ENCODE measurements at regions not wholly inside any gene's neighbourhood (a gene's known extent, or its start where the extent isn't known, plus 50 kb on each side); places are given as distances from the start of the nearest gene placed in this dataset.

DNA sequence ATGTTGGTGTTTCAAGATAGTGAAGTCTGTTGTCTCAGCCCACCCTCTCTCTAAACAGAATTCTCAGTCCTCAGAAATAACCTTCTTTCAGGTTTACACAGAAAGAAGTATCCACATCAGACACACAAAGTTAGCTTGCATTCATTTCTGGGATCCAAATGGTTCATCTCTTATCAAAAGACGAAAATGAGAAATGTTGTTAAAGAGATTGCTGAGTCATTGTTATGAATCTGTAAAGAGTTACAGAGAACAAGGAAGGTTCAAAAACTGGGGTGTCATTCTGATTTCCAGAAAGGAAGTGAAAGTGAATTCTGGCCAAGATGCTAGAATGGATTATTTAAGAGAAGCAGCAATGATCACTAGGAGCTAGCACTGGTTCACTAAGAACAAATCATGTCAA lies 90.5 kb upstream of the ATXN1 start:
- Mint-ChIP-seq H3K4me3 (no peak overlapping the region), H3K27me3 (ENCODE audit: low read depth) (peaks cover 19% of the 10 kb centered on the region), H3K9me3 (ENCODE audit: insufficient read depth) (no peaks in the 10 kb centered on the region), H3K36me3 (ENCODE audit: low read depth) (peaks cover 1% of the 10 kb centered on the region), H3K27ac (no peak overlapping the region), H3K4me1 (ENCODE audit: low read depth) (peaks cover 23% of the 10 kb centered on the region)
- DNase-seq (no peak), ATAC-seq (no peak)
- ChIA-PET POLR2A (no interaction called here), CTCF (interaction anchor here (1.0 kb wide), 1 partner anchor 11 kb away, joined by 3 read pairs; no protein-coding TSS in a partner anchor)

- DNase-seq, result no peak
- Mint-ChIP-seq H3K9me3 (ENCODE audit: insufficient read depth) (no peaks in the 10 kb centered on the region), H3K4me1 (ENCODE audit: low read depth) (peaks cover 23% of the 10 kb centered on the region), H3K27ac (no peak overlapping the region), H3K36me3 (ENCODE audit: low read depth) (peaks cover 1% of the 10 kb centered on the region), H3K27me3 (ENCODE audit: low read depth) (peaks cover 17% of the 10 kb centered on the region), H3K4me3 (no peak overlapping the region)
- ATAC-seq, result no peak
- POLR2A ChIA-PET, result no interaction called here
- CTCF ChIA-PET, result interaction anchor here (1.0 kb wide), 1 partner anchor 11 kb away, joined by 3 read pairs; no protein-coding TSS in a partner anchor
These were observed 89.8 kb upstream of the ATXN1 start for GRCh38 chr6:16851044-16851540.

DNA sequence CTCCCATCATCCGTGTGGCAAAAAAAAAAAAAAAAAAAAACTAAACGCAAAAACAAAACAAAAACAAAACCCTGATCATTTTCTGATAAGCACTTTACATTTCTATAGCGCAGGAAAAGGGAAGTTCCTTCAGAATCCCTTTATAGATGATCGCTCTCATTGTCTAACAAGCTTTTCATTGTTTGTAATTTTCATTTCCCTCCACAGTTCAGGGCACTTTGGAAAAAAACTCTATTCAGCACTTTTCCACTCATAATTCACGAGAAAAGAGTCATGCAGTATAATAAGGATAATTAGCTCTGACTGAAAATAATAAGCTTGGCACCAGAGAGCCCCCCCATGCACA lies 89.4 kb upstream of the ATXN1 start:
- CTCF ChIA-PET, result no interaction called here
- POLR2A ChIA-PET, result no interaction called here
- DNase-seq (no peak), ATAC-seq (no peak)
- peaks cover 16% of the 10 kb centered on the region for H3K27me3 Mint-ChIP-seq (ENCODE audit: low read depth)
- peaks cover 23% of the 10 kb centered on the region for H3K4me1 Mint-ChIP-seq (ENCODE audit: low read depth)
- H3K4me3 Mint-ChIP-seq, result no peak overlapping the region
- H3K36me3 Mint-ChIP-seq (ENCODE audit: low read depth), result peaks cover 1% of the 10 kb centered on the region
- H3K9me3 Mint-ChIP-seq (ENCODE audit: insufficient read depth), result no peaks in the 10 kb centered on the region
- H3K27ac Mint-ChIP-seq, result no peak overlapping the region

GRCh38 chr6:16849988-16850680 lies 88.9 kb upstream of the ATXN1 start:
- no peaks in the 10 kb centered on the region for H3K9me3 Mint-ChIP-seq (ENCODE audit: insufficient read depth)

GRCh38 chr6:16849280-16849987 lies 88.2 kb upstream of the ATXN1 start:
- CTCF ChIA-PET, result interaction anchor here (0.7 to 1.3 kb wide), 3 partner anchors 12 to 518 kb away, joined by 3 to 5 read pairs (median 3); no protein-coding TSS in a partner anchor
- ATAC-seq (no peak), DNase-seq (no peak)
- Mint-ChIP-seq H3K4me3 (no peak overlapping the region), H3K36me3 (ENCODE audit: low read depth) (peaks cover 1% of the 10 kb centered on the region), H3K4me1 (ENCODE audit: low read depth) (peaks cover 21% of the 10 kb centered on the region), H3K27me3 (ENCODE audit: low read depth) (peaks cover 14% of the 10 kb centered on the region), H3K27ac (no peak overlapping the region), H3K9me3 (ENCODE audit: insufficient read depth) (no peaks in the 10 kb centered on the region)
- POLR2A ChIA-PET, result no interaction called here

More at GRCh38 chr6:16849988-16850680, 88.9 kb upstream of the ATXN1 start:
- H3K27ac Mint-ChIP-seq, result no peak overlapping the region
- ChIA-PET CTCF (no interaction called here), POLR2A (no interaction called here)
- ATAC-seq (no peak), DNase-seq (no peak)
- no peak overlapping the region for H3K4me3 Mint-ChIP-seq
- H3K4me1 Mint-ChIP-seq (ENCODE audit: low read depth), result peaks cover 22% of the 10 kb centered on the region
- peaks cover 16% of the 10 kb centered on the region for H3K27me3 Mint-ChIP-seq (ENCODE audit: low read depth)
- H3K36me3 Mint-ChIP-seq (ENCODE audit: low read depth), result peaks cover 1% of the 10 kb centered on the region

GRCh38 chr6:16846399-16846778 lies 85.1 kb upstream of the ATXN1 start:
- Mint-ChIP-seq H3K4me1 (ENCODE audit: low read depth) (peaks cover 16% of the 10 kb centered on the region), H3K4me3 (no peak overlapping the region), H3K27me3 (ENCODE audit: low read depth) (peaks cover 7% of the 10 kb centered on the region), H3K36me3 (ENCODE audit: low read depth) (peaks cover 1% of the 10 kb centered on the region), H3K27ac (no peak overlapping the region), H3K9me3 (ENCODE audit: insufficient read depth) (no peaks in the 10 kb centered on the region)
- POLR2A ChIA-PET, result no interaction called here
- CTCF ChIA-PET, result interaction anchor here (1.1 kb wide), 1 partner anchor 83 kb away, joined by 4 read pairs; no protein-coding TSS in a partner anchor
- DNase-seq, result no peak
- no peak for ATAC-seq

- CTCF ChIA-PET, result no interaction called here
- no peaks in the 10 kb centered on the region for H3K9me3 Mint-ChIP-seq (ENCODE audit: insufficient read depth)
- H3K4me1 Mint-ChIP-seq (ENCODE audit: low read depth), result peaks cover 4% of the 10 kb centered on the region
- DNase-seq, result no peak
- ATAC-seq, result no peak
- no peak overlapping the region for H3K27ac Mint-ChIP-seq
- peaks cover 6% of the 10 kb centered on the region for H3K27me3 Mint-ChIP-seq (ENCODE audit: low read depth)
- H3K4me3 Mint-ChIP-seq, result no peak overlapping the region
- no peaks in the 10 kb centered on the region for H3K36me3 Mint-ChIP-seq (ENCODE audit: low read depth)
- POLR2A ChIA-PET, result no interaction called here
These were observed 82.9 kb upstream of the ATXN1 start for GRCh38 chr6:16844183-16844582.

- DNase-seq (no peak), ATAC-seq (no peak)
- POLR2A ChIA-PET, result no interaction called here
- Mint-ChIP-seq H3K9me3 (ENCODE audit: insufficient read depth) (no peaks in the 10 kb centered on the region), H3K27me3 (ENCODE audit: low read depth) (peaks cover 3% of the 10 kb centered on the region), H3K27ac (no peak overlapping the region), H3K36me3 (ENCODE audit: low read depth) (no peaks in the 10 kb centered on the region), H3K4me1 (ENCODE audit: low read depth) (peaks cover 6% of the 10 kb centered on the region), H3K4me3 (no peak overlapping the region)
- CTCF ChIA-PET, result no interaction called here
These were observed 81.4 kb upstream of the ATXN1 start for GRCh38 chr6:16842676-16843075.

DNA sequence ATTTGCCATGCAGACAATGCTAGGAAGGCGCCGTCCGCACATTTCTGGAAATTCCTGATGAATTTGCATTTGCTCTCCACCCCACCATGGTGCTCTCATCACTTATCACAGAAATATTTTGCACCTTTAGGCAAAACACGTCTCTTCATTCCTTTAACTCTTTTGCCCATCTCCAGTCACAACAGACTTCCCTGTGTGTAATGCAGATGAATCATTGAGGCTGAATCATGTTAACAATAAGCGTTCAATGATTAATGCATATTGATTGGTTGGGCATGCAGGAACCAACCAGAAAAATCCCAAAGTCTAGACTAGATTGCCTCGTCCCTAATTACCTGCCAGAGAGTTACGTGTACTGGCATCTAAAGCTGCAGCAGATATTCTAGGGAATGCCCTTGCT lies 80.0 kb upstream of the ATXN1 start:
- no peaks in the 10 kb centered on the region for H3K36me3 Mint-ChIP-seq (ENCODE audit: low read depth)
- ChIA-PET CTCF (no interaction called here), POLR2A (no interaction called here)
- peaks cover 21% of the 10 kb centered on the region for H3K4me1 Mint-ChIP-seq (ENCODE audit: low read depth)
- peaks cover 3% of the 10 kb centered on the region for H3K27me3 Mint-ChIP-seq (ENCODE audit: low read depth)
- DNase-seq (no peak), ATAC-seq (no peak)
- H3K27ac Mint-ChIP-seq, result no peak overlapping the region
- no peaks in the 10 kb centered on the region for H3K9me3 Mint-ChIP-seq (ENCODE audit: insufficient read depth)
- H3K4me3 Mint-ChIP-seq, result no peak overlapping the region

- Mint-ChIP-seq H3K4me3 (no peak overlapping the region), H3K36me3 (ENCODE audit: low read depth) (no peaks in the 10 kb centered on the region), H3K9me3 (ENCODE audit: insufficient read depth) (no peaks in the 10 kb centered on the region), H3K27ac (no peak overlapping the region), H3K4me1 (ENCODE audit: low read depth) (peaks cover 25% of the 10 kb centered on the region), H3K27me3 (ENCODE audit: low read depth) (peaks cover 3% of the 10 kb centered on the region)
- DNase-seq (no peak), ATAC-seq (no peak)
- POLR2A ChIA-PET, result no interaction called here
- CTCF ChIA-PET, result interaction anchor here (0.9 kb wide), 1 partner anchor 77 kb away, joined by 5 read pairs; no protein-coding TSS in a partner anchor
These were observed 79.5 kb upstream of the ATXN1 start for GRCh38 chr6:16840725-16841124.

DNA sequence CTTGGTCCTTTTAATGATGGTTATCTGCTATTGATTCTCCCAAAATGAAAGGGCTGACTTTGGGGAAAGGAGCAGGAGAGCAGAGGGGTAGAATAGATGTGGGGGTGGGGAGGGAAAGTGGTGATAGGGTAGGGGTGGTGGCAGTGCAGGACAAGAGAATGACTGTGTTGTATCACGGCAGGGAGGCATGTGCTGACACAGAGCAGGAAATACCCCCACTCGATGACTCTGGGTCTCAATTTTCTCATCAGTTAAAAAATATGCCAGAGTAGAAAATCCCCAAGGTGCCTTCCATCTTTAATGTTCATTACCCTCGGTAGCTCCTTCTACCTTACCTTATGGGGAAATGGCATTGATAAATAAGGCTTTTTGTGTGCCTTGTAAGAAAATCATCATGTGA lies 79.0 kb upstream of the ATXN1 start:
- H3K36me3 Mint-ChIP-seq (ENCODE audit: low read depth), result no peaks in the 10 kb centered on the region
- DNase-seq (no peak), ATAC-seq (no peak)
- ChIA-PET POLR2A (no interaction called here), CTCF (interaction anchor here (0.9 kb wide), 1 partner anchor 76 kb away, joined by 5 read pairs; no protein-coding TSS in a partner anchor)
- no peaks in the 10 kb centered on the region for H3K9me3 Mint-ChIP-seq (ENCODE audit: insufficient read depth)
- no peak overlapping the region for H3K27ac Mint-ChIP-seq
- H3K4me3 Mint-ChIP-seq, result no peak overlapping the region
- H3K4me1 Mint-ChIP-seq (ENCODE audit: low read depth), result peaks cover 25% of the 10 kb centered on the region
- peaks cover 3% of the 10 kb centered on the region for H3K27me3 Mint-ChIP-seq (ENCODE audit: low read depth)

GRCh38 chr6:16839631-16840179 lies 78.4 kb upstream of the ATXN1 start:
- Mint-ChIP-seq H3K36me3 (ENCODE audit: low read depth) (no peaks in the 10 kb centered on the region), H3K4me1 (ENCODE audit: low read depth) (peaks cover 25% of the 10 kb centered on the region), H3K9me3 (ENCODE audit: insufficient read depth) (no peaks in the 10 kb centered on the region), H3K27ac (no peak overlapping the region), H3K4me3 (no peak overlapping the region), H3K27me3 (ENCODE audit: low read depth) (peaks cover 3% of the 10 kb centered on the region)
- DNase-seq (no peak), ATAC-seq (no peak)
- POLR2A ChIA-PET, result no interaction called here
- CTCF ChIA-PET, result interaction anchor here (0.9 kb wide), 1 partner anchor 76 kb away, joined by 5 read pairs; no protein-coding TSS in a partner anchor

All from activated CD8-positive, alpha-beta T cell treated with anti-CD3 and anti-CD28 coated beads, Interleukin-2, amount 10 ng/mL, durations not matched to agents 7 days and 5 days (primary cell).